Activated CD8-positive, alpha-beta memory T cell treated with anti-CD3 and anti-CD28 coated beads, Interleukin-2, amount 50 U/mL, for 4 hours (primary cell): ENCODE measurements at regions not wholly inside any gene's neighbourhood (a gene's known extent, or its start where the extent isn't known, plus 50 kb on each side); places are given as distances from the start of the nearest gene placed in this dataset.

Source experiments
- DNase-seq: peaks from one replicate; pipeline ENCODE4 v3.0.0-alpha.2; 2020

- DNase-seq = no peak
Measured at GRCh38 chr22:49093192-49093880, 734.3 kb downstream of the BRD1 start.

GRCh38 chr22:49092716-49093115 is 735.0 kb downstream of the BRD1 start:
- DNase-seq = no peak

GRCh38 chr22:49091917-49092545 is 735.6 kb downstream of the BRD1 start:
- DNase-seq = no peak

GRCh38 chr22:49091451-49091850 is 736.2 kb downstream of the BRD1 start:
- DNase-seq = no peak

GRCh38 chr22:49090853-49091135 is 736.9 kb downstream of the BRD1 start:
- DNase-seq = no peak

GRCh38 chr22:49090061-49090852 is 737.4 kb downstream of the BRD1 start:
- no peak for DNase-seq

GRCh38 chr22:49088801-49089791 is 738.6 kb downstream of the BRD1 start:
- no peak for DNase-seq

GRCh38 chr22:49087716-49088601 is 739.7 kb downstream of the BRD1 start:
- no peak for DNase-seq

GRCh38 chr22:49087198-49087597 is 740.5 kb downstream of the BRD1 start:
- DNase-seq = no peak

- no peak for DNase-seq
Measured at GRCh38 chr22:49086606-49087157, 741.0 kb downstream of the BRD1 start.

GRCh38 chr22:49086181-49086580 is 741.5 kb downstream of the BRD1 start:
- no peak for DNase-seq

- no peak for DNase-seq
Measured at GRCh38 chr22:49084206-49084605, 743.5 kb downstream of the BRD1 start.

- no peak for DNase-seq
Measured at GRCh38 chr22:49083607-49084006, 744.1 kb downstream of the BRD1 start.

GRCh38 chr22:49082451-49082850 is 745.2 kb downstream of the BRD1 start:
- no peak for DNase-seq

- DNase-seq = no peak
Measured at GRCh38 chr22:49081926-49082325, 745.7 kb downstream of the BRD1 start.

GRCh38 chr22:49081261-49081666 is 746.4 kb downstream of the BRD1 start:
- no peak for DNase-seq

- no peak for DNase-seq
Measured at GRCh38 chr22:49080631-49081030, 747.0 kb downstream of the BRD1 start.

- DNase-seq = no peak
Measured at GRCh38 chr22:49079743-49080500, 747.8 kb downstream of the BRD1 start.

- no peak for DNase-seq
Measured at GRCh38 chr22:49079027-49079725, 748.5 kb downstream of the BRD1 start.

- no peak for DNase-seq
Measured at GRCh38 chr22:49078076-49078710, 749.5 kb downstream of the BRD1 start.
